Kidney capillary endothelial cell (primary cell): ENCODE measurements at regions not wholly inside any gene's neighbourhood (a gene's known extent, or its start where the extent isn't known, plus 50 kb on each side); places are given as distances from the start of the nearest gene placed in this dataset.

Source experiments
- DNase-seq: peaks from one replicate; pipeline ENCODE4 v3.0.0-alpha.2; 2018; ENCODE audit warnings: low spot score

GRCh38 chr10:128281861-128282260 is 155.6 kb upstream of the MKI67 start:
- DNase-seq: no peak

- no peak for DNase-seq
Measured at GRCh38 chr10:128286141-128286761, 160.0 kb upstream of the MKI67 start.

GRCh38 chr10:128286762-128287500 is 160.7 kb upstream of the MKI67 start:
- DNase-seq: no peak

GRCh38 chr10:128287921-128288320 is 161.7 kb upstream of the MKI67 start:
- no peak for DNase-seq

- no peak for DNase-seq
Measured at GRCh38 chr10:128289621-128290020, 163.4 kb upstream of the MKI67 start.

- DNase-seq: no peak
Measured at GRCh38 chr10:128295003-128295402, 168.8 kb upstream of the MKI67 start.

- DNase-seq: no peak
Measured at GRCh38 chr10:128296253-128297007, 170.2 kb upstream of the MKI67 start.

GRCh38 chr10:128297709-128298378 is 171.6 kb upstream of the MKI67 start:
- DNase-seq: no peak

- no peak for DNase-seq
Measured at GRCh38 chr10:128298587-128298986, 172.4 kb upstream of the MKI67 start.

- no peak for DNase-seq
Measured at GRCh38 chr10:128300290-128300824, 174.1 kb upstream of the MKI67 start.

- no peak for DNase-seq
Measured at GRCh38 chr10:128301051-128301450, 174.8 kb upstream of the MKI67 start.

- DNase-seq: no peak
Measured at GRCh38 chr10:128302808-128303207, 176.6 kb upstream of the MKI67 start.

- DNase-seq: no peak
Measured at GRCh38 chr10:128304271-128304670, 178.0 kb upstream of the MKI67 start.

- no peak for DNase-seq
Measured at GRCh38 chr10:128305601-128306345, 179.6 kb upstream of the MKI67 start.

- no peak for DNase-seq
Measured at GRCh38 chr10:128306535-128306934, 180.3 kb upstream of the MKI67 start.

- no peak for DNase-seq
Measured at GRCh38 chr10:128306966-128307365, 180.7 kb upstream of the MKI67 start.

GRCh38 chr10:128307820-128308219 is 181.6 kb upstream of the MKI67 start:
- DNase-seq: no peak

GRCh38 chr10:128310971-128311658 is 184.9 kb upstream of the MKI67 start:
- no peak for DNase-seq

GRCh38 chr10:128312250-128312649 is 186.0 kb upstream of the MKI67 start:
- DNase-seq: no peak

GRCh38 chr10:128314686-128315085 is 188.5 kb upstream of the MKI67 start:
- no peak for DNase-seq
